ENCODE measurements at regions not wholly inside any gene's neighbourhood (a gene's known extent, or its start where the extent isn't known, plus 50 kb on each side); places are given as distances from the start of the nearest gene placed in this dataset.

DNA sequence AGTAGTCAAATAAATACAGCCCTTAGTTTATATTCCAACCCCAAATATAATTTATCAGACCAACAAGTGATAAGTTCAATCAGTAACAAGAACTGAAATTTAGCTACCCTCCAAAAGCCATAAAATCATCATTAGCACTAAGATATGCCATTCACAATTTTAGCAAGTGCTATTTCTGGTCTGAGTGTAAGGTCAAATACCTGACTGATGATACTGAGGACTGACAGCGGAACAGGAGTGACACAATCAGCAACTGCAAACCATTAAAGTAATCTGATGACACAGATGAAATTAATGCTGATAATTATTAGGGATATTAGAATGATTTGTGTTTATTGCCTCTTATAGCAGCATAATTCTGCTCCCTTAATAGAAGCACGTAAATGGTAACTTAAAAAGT lies 152.7 kb upstream of the SPHKAP start:
- H3K4me1 ChIP-seq (ENCODE audit: insufficient read depth, low read length, poor library complexity, severe bottlenecking), result no peaks in the 10 kb centered on the region
- TF ChIP-seq, protein P1, sequence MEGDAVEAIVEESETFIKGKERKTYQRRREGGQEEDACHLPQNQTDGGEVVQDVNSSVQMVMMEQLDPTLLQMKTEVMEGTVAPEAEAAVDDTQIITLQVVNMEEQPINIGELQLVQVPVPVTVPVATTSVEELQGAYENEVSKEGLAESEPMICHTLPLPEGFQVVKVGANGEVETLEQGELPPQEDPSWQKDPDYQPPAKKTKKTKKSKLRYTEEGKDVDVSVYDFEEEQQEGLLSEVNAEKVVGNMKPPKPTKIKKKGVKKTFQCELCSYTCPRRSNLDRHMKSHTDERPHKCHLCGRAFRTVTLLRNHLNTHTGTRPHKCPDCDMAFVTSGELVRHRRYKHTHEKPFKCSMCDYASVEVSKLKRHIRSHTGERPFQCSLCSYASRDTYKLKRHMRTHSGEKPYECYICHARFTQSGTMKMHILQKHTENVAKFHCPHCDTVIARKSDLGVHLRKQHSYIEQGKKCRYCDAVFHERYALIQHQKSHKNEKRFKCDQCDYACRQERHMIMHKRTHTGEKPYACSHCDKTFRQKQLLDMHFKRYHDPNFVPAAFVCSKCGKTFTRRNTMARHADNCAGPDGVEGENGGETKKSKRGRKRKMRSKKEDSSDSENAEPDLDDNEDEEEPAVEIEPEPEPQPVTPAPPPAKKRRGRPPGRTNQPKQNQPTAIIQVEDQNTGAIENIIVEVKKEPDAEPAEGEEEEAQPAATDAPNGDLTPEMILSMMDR (conservative IDR thresholded peaks at IDR 0.05; ENCODE audit: low read length), result no peak
- no peak for TF ChIP-seq EZH2phosphoT487 (IDR thresholded peaks at IDR 0.05; ENCODE audit: borderline replicate concordance)
- H3K27me3 ChIP-seq (ENCODE audit: insufficient read depth, low read length, poor library complexity, severe bottlenecking), result no peaks in the 10 kb centered on the region
- no peaks in the 10 kb centered on the region for H3K79me2 ChIP-seq (ENCODE audit: insufficient read depth, low read length)
- no peaks in the 10 kb centered on the region for H3K9me2 ChIP-seq (replicated peaks; ENCODE audit: low read depth, low read length)
- H3K4me3 ChIP-seq (ENCODE audit: low read length, poor library complexity, severe bottlenecking), result no peak overlapping the region
- no peak overlapping the region for H3K9ac ChIP-seq (ENCODE audit: low read depth, low read length, poor library complexity, severe bottlenecking)
- H3K4me2 ChIP-seq (ENCODE audit: low read depth, low read length, poor library complexity, severe bottlenecking), result no peak overlapping the region
- H2AFZ ChIP-seq (ENCODE audit: low read length), result no peak overlapping the region
- H3K36me3 ChIP-seq (ENCODE audit: insufficient read depth, low read length), result no peaks in the 10 kb centered on the region
- H4K20me1 ChIP-seq (ENCODE audit: insufficient read depth, low read length, poor library complexity, severe bottlenecking), result no peaks in the 10 kb centered on the region
- H3F3A ChIP-seq (ENCODE audit: low read depth), result no peaks in the 10 kb centered on the region
- H3K9me3 ChIP-seq (ENCODE audit: insufficient read depth, low read depth, low read length), result no peaks in the 10 kb centered on the region

DNA sequence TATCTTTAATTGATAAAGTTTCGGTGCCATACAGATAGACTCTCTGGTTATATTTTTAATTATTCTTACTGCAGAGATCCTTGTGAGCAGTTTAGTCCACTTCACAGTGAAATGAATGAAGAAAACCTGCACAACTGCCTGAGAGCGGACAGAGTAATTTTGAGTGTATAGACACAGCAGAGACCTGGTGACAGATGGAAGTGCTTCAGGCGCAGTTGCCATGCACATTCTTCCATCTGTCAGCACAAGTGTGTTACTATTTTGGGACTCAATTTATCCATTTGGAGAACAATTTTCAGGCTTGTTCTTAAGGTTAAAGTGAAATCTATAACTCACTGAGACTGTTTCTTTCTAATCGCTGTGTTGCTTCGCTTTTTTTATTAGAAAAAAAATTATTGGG lies 147.8 kb upstream of the SPHKAP start:
- Histone ChIP-seq H3K79me2 (ENCODE audit: insufficient read depth, low read length) (no peaks in the 10 kb centered on the region), H3K36me3 (ENCODE audit: insufficient read depth, low read length) (no peaks in the 10 kb centered on the region), H3K9ac (ENCODE audit: low read depth, low read length, poor library complexity, severe bottlenecking) (no peak overlapping the region), H3F3A (ENCODE audit: low read depth) (no peaks in the 10 kb centered on the region), H3K4me1 (ENCODE audit: insufficient read depth, low read length, poor library complexity, severe bottlenecking) (no peaks in the 10 kb centered on the region), H3K4me3 (ENCODE audit: low read length, poor library complexity, severe bottlenecking) (no peak overlapping the region), H3K9me3 (ENCODE audit: insufficient read depth, low read depth, low read length) (no peaks in the 10 kb centered on the region), H3K4me2 (ENCODE audit: low read depth, low read length, poor library complexity, severe bottlenecking) (no peak overlapping the region), H3K9me2 (replicated peaks; ENCODE audit: low read depth, low read length) (no peaks in the 10 kb centered on the region), H4K20me1 (ENCODE audit: insufficient read depth, low read length, poor library complexity, severe bottlenecking) (no peaks in the 10 kb centered on the region), H2AFZ (ENCODE audit: low read length) (no peak overlapping the region), H3K27me3 (ENCODE audit: insufficient read depth, low read length, poor library complexity, severe bottlenecking) (no peaks in the 10 kb centered on the region)
- TF ChIP-seq, protein P1 (conservative IDR thresholded peaks at IDR 0.05; ENCODE audit: low read length), result no peak
- TF ChIP-seq EZH2phosphoT487 (IDR thresholded peaks at IDR 0.05; ENCODE audit: borderline replicate concordance), result no peak

DNA sequence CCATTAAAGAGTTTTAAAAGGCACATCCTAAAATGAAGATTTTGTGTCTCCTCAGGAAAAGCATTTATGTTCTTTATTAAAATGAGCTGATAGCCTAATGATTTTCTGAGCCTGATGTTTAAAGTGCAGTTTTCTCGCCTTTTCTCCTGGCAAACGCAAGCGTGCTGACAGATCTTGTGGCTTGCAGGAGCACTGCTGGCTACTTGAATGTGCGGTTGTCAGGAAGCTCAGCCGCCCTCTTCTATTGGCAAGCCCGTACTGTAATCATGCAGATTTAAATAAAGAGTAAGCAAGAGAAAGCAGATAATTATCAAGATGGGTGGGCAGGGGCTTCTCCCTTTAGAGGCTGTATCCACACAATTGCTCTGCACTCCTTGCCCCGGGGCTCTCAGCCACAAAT lies 139.5 kb upstream of the SPHKAP start:
- no peak for TF ChIP-seq EZH2phosphoT487 (IDR thresholded peaks at IDR 0.05; ENCODE audit: borderline replicate concordance)
- TF ChIP-seq, protein P1 (conservative IDR thresholded peaks at IDR 0.05; ENCODE audit: low read length), result no peak
- H3K4me1 ChIP-seq (ENCODE audit: insufficient read depth, low read length, poor library complexity, severe bottlenecking), result no peaks in the 10 kb centered on the region
- no peaks in the 10 kb centered on the region for H3K79me2 ChIP-seq (ENCODE audit: insufficient read depth, low read length)
- no peak overlapping the region for H3K4me2 ChIP-seq (ENCODE audit: low read depth, low read length, poor library complexity, severe bottlenecking)
- H2AFZ ChIP-seq (ENCODE audit: low read length), result no peak overlapping the region
- no peaks in the 10 kb centered on the region for H3K9me2 ChIP-seq (replicated peaks; ENCODE audit: low read depth, low read length)
- H3K9ac ChIP-seq (ENCODE audit: low read depth, low read length, poor library complexity, severe bottlenecking), result no peak overlapping the region
- H3K27me3 ChIP-seq (ENCODE audit: insufficient read depth, low read length, poor library complexity, severe bottlenecking), result no peaks in the 10 kb centered on the region
- H3K4me3 ChIP-seq (ENCODE audit: low read length, poor library complexity, severe bottlenecking), result no peak overlapping the region
- H4K20me1 ChIP-seq (ENCODE audit: insufficient read depth, low read length, poor library complexity, severe bottlenecking), result no peaks in the 10 kb centered on the region
- H3K36me3 ChIP-seq (ENCODE audit: insufficient read depth, low read length), result no peaks in the 10 kb centered on the region
- no peaks in the 10 kb centered on the region for H3K9me3 ChIP-seq (ENCODE audit: insufficient read depth, low read depth, low read length)
- H3F3A ChIP-seq (ENCODE audit: low read depth), result no peaks in the 10 kb centered on the region

Data from Loucy (cell line).